ENCODE measurements at regions not wholly inside any gene's neighbourhood (a gene's known extent, or its start where the extent isn't known, plus 50 kb on each side); places are given as distances from the start of the nearest gene placed in this dataset.

DNA sequence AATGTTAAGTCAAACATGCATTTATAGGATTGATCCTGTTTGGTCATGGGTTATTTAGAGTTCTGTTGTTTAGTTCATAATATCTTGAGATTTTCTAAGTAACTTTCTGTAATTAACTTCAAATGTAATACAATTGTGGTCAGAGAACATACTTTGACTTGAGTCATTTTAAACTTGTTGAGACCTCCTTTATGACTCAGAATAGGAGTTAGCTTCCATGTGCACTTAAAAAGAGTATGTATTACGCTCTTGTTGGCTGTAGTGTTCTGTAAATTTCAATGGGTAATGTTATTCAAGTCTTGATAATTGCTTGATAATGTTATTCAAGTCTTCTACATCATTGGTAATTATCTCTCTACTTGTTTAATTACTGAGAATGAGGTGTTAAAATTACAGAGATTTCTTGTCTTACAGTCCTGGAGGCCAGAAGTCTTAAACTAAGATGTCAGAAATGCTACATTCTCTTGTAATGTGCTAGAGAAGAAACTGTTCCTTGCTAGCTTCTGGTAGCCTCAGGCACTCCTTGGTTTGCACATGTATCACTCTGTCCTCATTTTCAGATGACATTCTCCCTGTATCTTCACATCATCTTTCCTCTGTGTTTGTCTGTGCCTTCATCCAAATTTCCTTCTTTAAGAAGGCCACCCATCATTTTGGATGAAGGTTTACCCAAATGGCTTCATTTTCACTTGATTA is 197.3 kb downstream of the TMTC3 start:
- TF ChIP-seq, protein P1, sequence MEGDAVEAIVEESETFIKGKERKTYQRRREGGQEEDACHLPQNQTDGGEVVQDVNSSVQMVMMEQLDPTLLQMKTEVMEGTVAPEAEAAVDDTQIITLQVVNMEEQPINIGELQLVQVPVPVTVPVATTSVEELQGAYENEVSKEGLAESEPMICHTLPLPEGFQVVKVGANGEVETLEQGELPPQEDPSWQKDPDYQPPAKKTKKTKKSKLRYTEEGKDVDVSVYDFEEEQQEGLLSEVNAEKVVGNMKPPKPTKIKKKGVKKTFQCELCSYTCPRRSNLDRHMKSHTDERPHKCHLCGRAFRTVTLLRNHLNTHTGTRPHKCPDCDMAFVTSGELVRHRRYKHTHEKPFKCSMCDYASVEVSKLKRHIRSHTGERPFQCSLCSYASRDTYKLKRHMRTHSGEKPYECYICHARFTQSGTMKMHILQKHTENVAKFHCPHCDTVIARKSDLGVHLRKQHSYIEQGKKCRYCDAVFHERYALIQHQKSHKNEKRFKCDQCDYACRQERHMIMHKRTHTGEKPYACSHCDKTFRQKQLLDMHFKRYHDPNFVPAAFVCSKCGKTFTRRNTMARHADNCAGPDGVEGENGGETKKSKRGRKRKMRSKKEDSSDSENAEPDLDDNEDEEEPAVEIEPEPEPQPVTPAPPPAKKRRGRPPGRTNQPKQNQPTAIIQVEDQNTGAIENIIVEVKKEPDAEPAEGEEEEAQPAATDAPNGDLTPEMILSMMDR (IDR thresholded peaks at IDR 0.05): no peak
- TF ChIP-seq POLR2A (IDR thresholded peaks at IDR 0.05) (no peak), EP300 (IDR thresholded peaks at IDR 0.05) (no peak), POLR2AphosphoS5 (IDR thresholded peaks at IDR 0.05) (no peak)
